Neural progenitor cell (in vitro differentiated cells): ENCODE measurements at regions not wholly inside any gene's neighbourhood (a gene's known extent, or its start where the extent isn't known, plus 50 kb on each side); places are given as distances from the start of the nearest gene placed in this dataset.

Source experiments
- DNase-seq: peaks from one replicate; pipeline ENCODE4 v3.0.0-alpha.2; 2016; ENCODE audit warnings: low spot score
- H2AFZ ChIP-seq: fragments of 200-600 bp; sonication (generic); replicated peaks from 2 replicates; pipeline ENCODE4 v1.6.1; 2016; ENCODE audit warnings: antibody characterized with exemption
- H3F3A ChIP-seq: fragments of 200-600 bp; sonication (generic); 2 replicates; pipeline ENCODE4 v1.6.1; 2016; ENCODE audit warnings: antibody characterized with exemption, low read depth
- H3K27ac ChIP-seq: fragments of 200-600 bp; sonication (generic); 2 replicates; pipeline ENCODE4 v1.5.1; 2016; ENCODE audit warnings: mild to moderate bottlenecking
- H3K27me3 ChIP-seq: fragments of 200-600 bp; sonication (generic); 2 replicates; pipeline ENCODE4 v1.6.1; 2016; ENCODE audit warnings: mild to moderate bottlenecking, moderate library complexity
- H3K36me3 ChIP-seq: fragments of 200-600 bp; sonication (generic); 2 replicates; pipeline ENCODE4 v1.5.1; 2016
- H3K4me1 ChIP-seq: fragments of 200-600 bp; sonication (generic); 2 replicates; pipeline ENCODE4 v1.6.1; 2016; ENCODE audit warnings: mixed run types
- H3K4me2 ChIP-seq: fragments of 200-600 bp; sonication (generic); 2 replicates; pipeline ENCODE4 v1.6.1; 2016
- H3K4me3 ChIP-seq: fragments of 200-600 bp; sonication (generic); 2 replicates; pipeline ENCODE4 v1.5.1; 2016
- H3K79me2 ChIP-seq: fragments of 200-600 bp; sonication (generic); 2 replicates; pipeline ENCODE4 v1.6.1; 2016; ENCODE audit warnings: low read depth
- H3K9ac ChIP-seq: fragments of 200-600 bp; sonication (generic); 2 replicates; pipeline ENCODE4 v1.6.1; 2016
- H3K9me3 ChIP-seq: fragments of 200-600 bp; sonication (generic); 2 replicates; pipeline ENCODE4 v1.5.1; 2016; ENCODE audit warnings: low read depth
- H4K20me1 ChIP-seq: fragments of 200-600 bp; sonication (generic); 2 replicates; pipeline ENCODE4 v1.6.1; 2016; ENCODE audit warnings: low read depth
- H3K27ac Mint-ChIP-seq: 3 replicates; pipeline ENCODE4 v1.8.0; 2021; ENCODE audit warnings: mixed read lengths
- H3K27me3 Mint-ChIP-seq: 2 replicates; pipeline ENCODE4 v1.8.0; 2022; ENCODE audit warnings: low read depth, mild to moderate bottlenecking, inconsistent platforms, moderate library complexity, mixed read lengths; ENCODE audit not compliant: insufficient read depth
- H3K36me3 Mint-ChIP-seq: 3 replicates; pipeline ENCODE4 v1.8.0; 2021; ENCODE audit warnings: mixed read lengths
- H3K4me1 Mint-ChIP-seq: 3 replicates; pipeline ENCODE4 v1.8.0; 2021; ENCODE audit warnings: mixed read lengths
- H3K4me3 Mint-ChIP-seq: 3 replicates; pipeline ENCODE4 v1.8.0; 2021; ENCODE audit warnings: mild to moderate bottlenecking, moderate library complexity, mixed read lengths
- H3K9me3 Mint-ChIP-seq: 3 replicates; pipeline ENCODE4 v1.8.0; 2020; ENCODE audit warnings: mixed read lengths
- CTCF ChIP-seq: fragments of 200-600 bp; sonication (generic); IDR thresholded peaks from 2 replicates; pipeline ENCODE4 v1.5.1; 2017; ENCODE audit warnings: antibody characterized with exemption, mild to moderate bottlenecking
- EZH2 ChIP-seq: fragments of 200-600 bp; sonication (generic); IDR thresholded peaks from 2 replicates; pipeline ENCODE4 v1.6.1; 2017; ENCODE audit warnings: antibody characterized with exemption, mild to moderate bottlenecking, moderate library complexity
- EZH2phosphoT487 ChIP-seq: fragments of 200-600 bp; sonication (generic); IDR thresholded peaks from 2 replicates; pipeline ENCODE4 v1.6.1; 2017; ENCODE audit warnings: antibody characterized with exemption

GRCh38 chr13:44237276-44237767, 136.3 kb upstream of the SERP2 start:
- Histone ChIP-seq H3K79me2 (no peaks in the 10 kb centered on the region), H3K4me2 (no peak overlapping the region), H3K4me3 (no peak overlapping the region), H3F3A (no peaks in the 10 kb centered on the region), H4K20me1 (no peaks in the 10 kb centered on the region), H3K36me3 (no peaks in the 10 kb centered on the region), H2AFZ (no peak overlapping the region), H3K27me3 (no peaks in the 10 kb centered on the region), H3K9ac (no peak overlapping the region), H3K9me3 (no peaks in the 10 kb centered on the region), H3K27ac (no peak overlapping the region), H3K4me1 (peaks cover 5% of the 10 kb centered on the region)
- DNase-seq: no peak
- peaks cover 3% of the 10 kb centered on the region for H3K27me3 Mint-ChIP-seq
- H3K36me3 Mint-ChIP-seq: no peaks in the 10 kb centered on the region
- TF ChIP-seq CTCF (no peak), EZH2 (no peak), EZH2phosphoT487 (no peak)
- no peak overlapping the region for H3K4me3 Mint-ChIP-seq
- H3K27ac Mint-ChIP-seq: no peak overlapping the region
- no peaks in the 10 kb centered on the region for H3K9me3 Mint-ChIP-seq
- peaks cover 18% of the 10 kb centered on the region for H3K4me1 Mint-ChIP-seq

- H3K4me1 Mint-ChIP-seq: peaks cover 16% of the 10 kb centered on the region
- Histone ChIP-seq H3K4me1 (peaks cover 5% of the 10 kb centered on the region), H3K36me3 (no peaks in the 10 kb centered on the region), H3K4me2 (no peak overlapping the region), H3K27ac (no peak overlapping the region), H3K27me3 (no peaks in the 10 kb centered on the region), H3K4me3 (no peak overlapping the region), H3K79me2 (no peaks in the 10 kb centered on the region), H3K9me3 (no peaks in the 10 kb centered on the region), H2AFZ (no peak overlapping the region), H4K20me1 (no peaks in the 10 kb centered on the region), H3F3A (no peaks in the 10 kb centered on the region), H3K9ac (no peak overlapping the region)
- DNase-seq: no peak
- TF ChIP-seq EZH2phosphoT487: no peak
- no peak for TF ChIP-seq EZH2
- no peak for TF ChIP-seq CTCF
- H3K27me3 Mint-ChIP-seq: peaks cover 3% of the 10 kb centered on the region
- peaks cover 4% of the 10 kb centered on the region for H3K9me3 Mint-ChIP-seq
- peak overlapping the region; percentile 64 for H3K27ac Mint-ChIP-seq
- no peak overlapping the region for H3K4me3 Mint-ChIP-seq
- no peaks in the 10 kb centered on the region for H3K36me3 Mint-ChIP-seq
Observed at GRCh38 chr13:44237881-44238421, 135.7 kb upstream of the SERP2 start.

- H3K36me3 Mint-ChIP-seq: no peaks in the 10 kb centered on the region
- H3K4me1 ChIP-seq: peaks cover 5% of the 10 kb centered on the region
- no peaks in the 10 kb centered on the region for H4K20me1 ChIP-seq
- H3K36me3 ChIP-seq: no peaks in the 10 kb centered on the region
- no peaks in the 10 kb centered on the region for H3K9me3 ChIP-seq
- no peaks in the 10 kb centered on the region for H3F3A ChIP-seq
- no peak overlapping the region for H3K4me2 ChIP-seq
- no peak overlapping the region for H3K27ac Mint-ChIP-seq
- H2AFZ ChIP-seq: no peak overlapping the region
- no peak overlapping the region for H3K4me3 Mint-ChIP-seq
- TF ChIP-seq CTCF (no peak), EZH2 (no peak), EZH2phosphoT487 (no peak)
- no peaks in the 10 kb centered on the region for H3K79me2 ChIP-seq
- H3K27me3 Mint-ChIP-seq: peaks cover 6% of the 10 kb centered on the region
- peaks cover 17% of the 10 kb centered on the region for H3K9me3 Mint-ChIP-seq
- H3K9ac ChIP-seq: no peak overlapping the region
- no peak overlapping the region for H3K27ac ChIP-seq
- H3K4me1 Mint-ChIP-seq: peaks cover 19% of the 10 kb centered on the region
- no peak overlapping the region for H3K4me3 ChIP-seq
- no peaks in the 10 kb centered on the region for H3K27me3 ChIP-seq
- no peak for DNase-seq
Observed at GRCh38 chr13:44240611-44241145, 132.9 kb upstream of the SERP2 start.
